H9 (cell line): ENCODE measurements at regions not wholly inside any gene's neighbourhood (a gene's known extent, or its start where the extent isn't known, plus 50 kb on each side); places are given as distances from the start of the nearest gene placed in this dataset.

Experiments used
- DNase-seq: peaks from one replicate; pipeline ENCODE4 v3.0.0-alpha.2; 2017
- H2AFZ ChIP-seq: one replicate; pipeline ENCODE4 v1.6.1; 2013; ENCODE audit warnings: mild to moderate bottlenecking, low read length, control low read depth, moderate library complexity
- H2AK5ac ChIP-seq: 2 replicates; pipeline ENCODE4 v1.6.1; 2013; ENCODE audit warnings: low read length, control low read depth, mixed read lengths; ENCODE audit not compliant: insufficient read length
- H2BK120ac ChIP-seq: one replicate; pipeline ENCODE4 v1.6.1; 2013; ENCODE audit warnings: low read depth, mild to moderate bottlenecking, low read length, control low read depth, inconsistent platforms; ENCODE audit not compliant: poor library complexity, severe bottlenecking
- H2BK12ac ChIP-seq: 2 replicates; pipeline ENCODE4 v1.6.1; 2013; ENCODE audit warnings: low read length, control low read depth, mixed read lengths, low read depth; ENCODE audit not compliant: insufficient read length
- H2BK15ac ChIP-seq: 2 replicates; pipeline ENCODE4 v1.6.1; 2013; ENCODE audit warnings: low read depth, low read length, control low read depth
- H2BK20ac ChIP-seq: one replicate; pipeline ENCODE4 v1.6.1; 2013; ENCODE audit warnings: low read depth, mild to moderate bottlenecking, low read length, control low read depth, inconsistent platforms; ENCODE audit not compliant: poor library complexity, severe bottlenecking
- H2BK5ac ChIP-seq: 2 replicates; pipeline ENCODE4 v1.6.1; 2013; ENCODE audit warnings: low read length, control low read depth, mixed read lengths; ENCODE audit not compliant: insufficient read length
- H3K14ac ChIP-seq: 2 replicates; pipeline ENCODE4 v1.6.1; 2013; ENCODE audit warnings: low read length, control low read depth; ENCODE audit not compliant: insufficient read depth
- H3K18ac ChIP-seq: 2 replicates; pipeline ENCODE4 v1.6.1; 2013; ENCODE audit warnings: low read depth, mild to moderate bottlenecking, mixed read lengths, low read length, control low read depth; ENCODE audit not compliant: insufficient read length
- H3K23ac ChIP-seq: 2 replicates; pipeline ENCODE4 v1.6.1; 2013; ENCODE audit warnings: low read length, control low read depth, mixed read lengths, low read depth; ENCODE audit not compliant: insufficient read length
- H3K23me2 ChIP-seq: 2 replicates; pipeline ENCODE4 v1.6.1; 2013; ENCODE audit warnings: low read depth, mild to moderate bottlenecking, mixed read lengths, low read length, control low read depth; ENCODE audit not compliant: insufficient read length, poor library complexity, severe bottlenecking
- H3K27ac ChIP-seq: 2 replicates; pipeline ENCODE4 v1.5.1; 2013; ENCODE audit warnings: low read length, control low read depth, mixed read lengths, low read depth; ENCODE audit not compliant: insufficient read length
- H3K27me3 ChIP-seq: 2 replicates; pipeline ENCODE4 v1.6.1; 2013; ENCODE audit warnings: low read length, control low read depth, inconsistent platforms; ENCODE audit not compliant: insufficient read depth
- H3K4ac ChIP-seq: 2 replicates; pipeline ENCODE4 v1.6.1; 2013; ENCODE audit warnings: low read depth, mild to moderate bottlenecking, control low read depth, inconsistent platforms, low read length, moderate library complexity
- H3K4me1 ChIP-seq: 2 replicates; pipeline ENCODE4 v1.6.1; 2013; ENCODE audit warnings: low read length, control low read depth, inconsistent platforms; ENCODE audit not compliant: insufficient read depth
- H3K4me2 ChIP-seq: 2 replicates; pipeline ENCODE4 v1.6.1; 2013; ENCODE audit warnings: low read length, control low read depth, mixed read lengths; ENCODE audit not compliant: insufficient read length, insufficient read depth
- H3K56ac ChIP-seq: 2 replicates; pipeline ENCODE4 v1.6.1; 2013; ENCODE audit warnings: low read depth, mild to moderate bottlenecking, mixed read lengths, low read length, control low read depth; ENCODE audit not compliant: insufficient read length
- H3K79me1 ChIP-seq: 2 replicates; pipeline ENCODE4 v1.6.1; 2013; ENCODE audit warnings: low read depth, mild to moderate bottlenecking, moderate library complexity, low read length, control low read depth, inconsistent platforms; ENCODE audit not compliant: insufficient read depth, poor library complexity, severe bottlenecking
- H3K79me2 ChIP-seq: 2 replicates; pipeline ENCODE4 v1.6.1; 2013; ENCODE audit warnings: low read length, control low read depth, inconsistent platforms; ENCODE audit not compliant: insufficient read depth
- H3K9ac ChIP-seq: 2 replicates; pipeline ENCODE4 v1.6.1; 2013; ENCODE audit warnings: low read length, control low read depth, mixed read lengths; ENCODE audit not compliant: insufficient read length; ENCODE audit errors: extremely low read depth
- H3K9me3 ChIP-seq: one replicate; pipeline ENCODE4 v1.6.1; 2013; ENCODE audit warnings: low read depth, low read length, inconsistent platforms; ENCODE audit not compliant: control insufficient read depth
- H3T11ph ChIP-seq: one replicate; pipeline ENCODE4 v1.6.1; 2013; ENCODE audit warnings: mild to moderate bottlenecking, low read length, control low read depth, inconsistent platforms
- H4K20me1 ChIP-seq: one replicate; pipeline ENCODE4 v1.6.1; 2013; ENCODE audit not compliant: control insufficient read depth, insufficient read length, insufficient read depth
- H4K5ac ChIP-seq: 2 replicates; pipeline ENCODE4 v1.6.1; 2013; ENCODE audit warnings: low read depth, mild to moderate bottlenecking, mixed read lengths, low read length, control low read depth; ENCODE audit not compliant: insufficient read length
- H4K8ac ChIP-seq: replicated peaks from 2 replicates; pipeline ENCODE4 v1.6.1; 2013; ENCODE audit warnings: low read length, control low read depth, mixed read lengths, low read depth; ENCODE audit not compliant: insufficient read length
- H4K91ac ChIP-seq: 2 replicates; pipeline ENCODE4 v1.6.1; 2013; ENCODE audit warnings: low read depth, mild to moderate bottlenecking, moderate library complexity, mixed read lengths, low read length, control low read depth; ENCODE audit not compliant: insufficient read length
- H3K27ac Mint-ChIP-seq, 3 experiments: 2 replicates in 2 of 3; 3 replicates in 1 of 3; pipeline ENCODE4 v1.8.0; 2020 to 2021; ENCODE audit warnings: mixed read lengths in 3 of 3, mild to moderate bottlenecking in 1 of 3, moderate library complexity in 1 of 3
- H3K27me3 Mint-ChIP-seq: 2 replicates; pipeline ENCODE4 v1.8.0; 2021; ENCODE audit warnings: low read depth, mild to moderate bottlenecking, moderate library complexity, mixed read lengths
- H3K36me3 Mint-ChIP-seq, 3 experiments: 2 replicates in 2 of 3; 3 replicates in 1 of 3; pipeline ENCODE4 v1.8.0; 2020 to 2021; ENCODE audit warnings: low read depth in 3 of 3, mixed read lengths in 3 of 3; ENCODE audit not compliant: insufficient read depth in 1 of 3
- H3K4me1 Mint-ChIP-seq, 2 experiments: 2 replicates each; pipeline ENCODE4 v1.8.0; 2020; ENCODE audit warnings: mixed read lengths in 2 of 2
- H3K4me3 Mint-ChIP-seq, 2 experiments: 2 replicates in 1 of 2; 3 replicates in 1 of 2; pipeline ENCODE4 v1.8.0; 2020 to 2021; ENCODE audit warnings: mild to moderate bottlenecking in 2 of 2, mixed read lengths in 2 of 2, moderate library complexity in 1 of 2
- H3K9me3 Mint-ChIP-seq, 2 experiments: 2 replicates in 1 of 2; 3 replicates in 1 of 2; pipeline ENCODE4 v1.8.0; 2020; ENCODE audit warnings: mild to moderate bottlenecking in 2 of 2, mixed read lengths in 2 of 2, moderate library complexity in 1 of 2
- CTCF ChIP-seq: fragments of 200-600 bp; sonication (generic); conservative IDR thresholded peaks from 3 replicates; pipeline ENCODE4 v1.8.0; 2021; ENCODE audit warnings: antibody characterized with exemption, mild to moderate bottlenecking
- WGBS: extraction: QIAGEN DNeasy Blood & Tissue Kit; methylation state at CpG from one replicate; pipeline ENCODE4 v1.1.7; 2013; ENCODE audit warnings: missing lambda C conversion rate, low lambda C conversion rate, mixed read lengths; ENCODE audit not compliant: insufficient read length; ENCODE audit errors: extremely low coverage; 5-methylcytosine and 5-hydroxymethylcytosine counted together

- no peak for TF ChIP-seq CTCF
- Histone ChIP-seq H3K27me3 (peaks cover 3% of the 10 kb centered on the region; the same call in 1 of the 2 replicates), H2AFZ (no peak overlapping the region), H3K9ac (no peak overlapping the region), H3K14ac (no peak overlapping the region), H4K5ac (no peak overlapping the region), H2BK20ac (no peak overlapping the region), H3T11ph (no peak overlapping the region), H3K18ac (no peak overlapping the region), H4K91ac (no peak overlapping the region), H2BK15ac (no peak overlapping the region), H2AK5ac (no peak overlapping the region), H2BK12ac (no peak overlapping the region), H4K8ac (no peak overlapping the region), H3K27ac (no peak overlapping the region), H2BK120ac (no peak overlapping the region), H4K20me1 (no peaks in the 10 kb centered on the region), H3K23me2 (peaks cover 6% of the 10 kb centered on the region), H3K79me2 (no peaks in the 10 kb centered on the region), H3K9me3 (no peaks in the 10 kb centered on the region), H3K4me1 (no peaks in the 10 kb centered on the region), H3K79me1 (no peaks in the 10 kb centered on the region), H3K4me2 (no peak overlapping the region), H3K4ac (no peak overlapping the region), H3K56ac (no peak overlapping the region), H2BK5ac (no peak overlapping the region), H3K23ac (no peak overlapping the region)
- H3K9me3 Mint-ChIP-seq = peaks cover 9 to 22% of the 10 kb centered on the region in 2 experiments; a peak in 4 of 5 replicates
- peaks cover 78% of the 10 kb centered on the region for H3K27me3 Mint-ChIP-seq
- WGBS = no CpG with 5 or more reads among the region's 8 CpGs
- no peaks in the 10 kb centered on the region for H3K36me3 Mint-ChIP-seq
- no peak overlapping the region for H3K27ac Mint-ChIP-seq
- no peak for DNase-seq
- H3K4me1 Mint-ChIP-seq = no peaks in the 10 kb centered on the region
- H3K4me3 Mint-ChIP-seq = no peak overlapping the region
These were observed 100.9 kb upstream of the BHLHE23 start for GRCh38 chr20:63107449-63108200.
